ENCODE measurements at regions not wholly inside any gene's neighbourhood (a gene's known extent, or its start where the extent isn't known, plus 50 kb on each side); places are given as distances from the start of the nearest gene placed in this dataset.

DNA sequence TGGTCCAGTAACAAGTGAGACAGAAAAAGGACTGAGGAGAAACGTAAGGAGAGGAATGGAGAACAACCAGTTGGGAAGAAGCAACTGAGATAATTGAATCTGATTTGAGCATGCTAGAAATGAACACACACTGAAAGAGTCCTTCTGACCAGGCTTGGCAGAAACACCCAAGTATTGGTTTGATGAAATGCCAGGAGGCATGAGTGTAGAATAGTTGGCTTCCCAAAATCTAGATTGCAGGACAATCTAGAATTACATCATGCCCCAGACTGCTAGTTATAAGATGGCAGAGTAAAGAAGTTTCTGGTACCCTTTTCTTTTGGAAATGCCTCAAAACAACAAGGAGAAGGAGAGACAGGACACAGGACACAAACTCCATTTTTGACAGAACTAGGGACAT lies 189.7 kb upstream of the STT3B start (continued):
- TF ChIP-seq, protein P1, sequence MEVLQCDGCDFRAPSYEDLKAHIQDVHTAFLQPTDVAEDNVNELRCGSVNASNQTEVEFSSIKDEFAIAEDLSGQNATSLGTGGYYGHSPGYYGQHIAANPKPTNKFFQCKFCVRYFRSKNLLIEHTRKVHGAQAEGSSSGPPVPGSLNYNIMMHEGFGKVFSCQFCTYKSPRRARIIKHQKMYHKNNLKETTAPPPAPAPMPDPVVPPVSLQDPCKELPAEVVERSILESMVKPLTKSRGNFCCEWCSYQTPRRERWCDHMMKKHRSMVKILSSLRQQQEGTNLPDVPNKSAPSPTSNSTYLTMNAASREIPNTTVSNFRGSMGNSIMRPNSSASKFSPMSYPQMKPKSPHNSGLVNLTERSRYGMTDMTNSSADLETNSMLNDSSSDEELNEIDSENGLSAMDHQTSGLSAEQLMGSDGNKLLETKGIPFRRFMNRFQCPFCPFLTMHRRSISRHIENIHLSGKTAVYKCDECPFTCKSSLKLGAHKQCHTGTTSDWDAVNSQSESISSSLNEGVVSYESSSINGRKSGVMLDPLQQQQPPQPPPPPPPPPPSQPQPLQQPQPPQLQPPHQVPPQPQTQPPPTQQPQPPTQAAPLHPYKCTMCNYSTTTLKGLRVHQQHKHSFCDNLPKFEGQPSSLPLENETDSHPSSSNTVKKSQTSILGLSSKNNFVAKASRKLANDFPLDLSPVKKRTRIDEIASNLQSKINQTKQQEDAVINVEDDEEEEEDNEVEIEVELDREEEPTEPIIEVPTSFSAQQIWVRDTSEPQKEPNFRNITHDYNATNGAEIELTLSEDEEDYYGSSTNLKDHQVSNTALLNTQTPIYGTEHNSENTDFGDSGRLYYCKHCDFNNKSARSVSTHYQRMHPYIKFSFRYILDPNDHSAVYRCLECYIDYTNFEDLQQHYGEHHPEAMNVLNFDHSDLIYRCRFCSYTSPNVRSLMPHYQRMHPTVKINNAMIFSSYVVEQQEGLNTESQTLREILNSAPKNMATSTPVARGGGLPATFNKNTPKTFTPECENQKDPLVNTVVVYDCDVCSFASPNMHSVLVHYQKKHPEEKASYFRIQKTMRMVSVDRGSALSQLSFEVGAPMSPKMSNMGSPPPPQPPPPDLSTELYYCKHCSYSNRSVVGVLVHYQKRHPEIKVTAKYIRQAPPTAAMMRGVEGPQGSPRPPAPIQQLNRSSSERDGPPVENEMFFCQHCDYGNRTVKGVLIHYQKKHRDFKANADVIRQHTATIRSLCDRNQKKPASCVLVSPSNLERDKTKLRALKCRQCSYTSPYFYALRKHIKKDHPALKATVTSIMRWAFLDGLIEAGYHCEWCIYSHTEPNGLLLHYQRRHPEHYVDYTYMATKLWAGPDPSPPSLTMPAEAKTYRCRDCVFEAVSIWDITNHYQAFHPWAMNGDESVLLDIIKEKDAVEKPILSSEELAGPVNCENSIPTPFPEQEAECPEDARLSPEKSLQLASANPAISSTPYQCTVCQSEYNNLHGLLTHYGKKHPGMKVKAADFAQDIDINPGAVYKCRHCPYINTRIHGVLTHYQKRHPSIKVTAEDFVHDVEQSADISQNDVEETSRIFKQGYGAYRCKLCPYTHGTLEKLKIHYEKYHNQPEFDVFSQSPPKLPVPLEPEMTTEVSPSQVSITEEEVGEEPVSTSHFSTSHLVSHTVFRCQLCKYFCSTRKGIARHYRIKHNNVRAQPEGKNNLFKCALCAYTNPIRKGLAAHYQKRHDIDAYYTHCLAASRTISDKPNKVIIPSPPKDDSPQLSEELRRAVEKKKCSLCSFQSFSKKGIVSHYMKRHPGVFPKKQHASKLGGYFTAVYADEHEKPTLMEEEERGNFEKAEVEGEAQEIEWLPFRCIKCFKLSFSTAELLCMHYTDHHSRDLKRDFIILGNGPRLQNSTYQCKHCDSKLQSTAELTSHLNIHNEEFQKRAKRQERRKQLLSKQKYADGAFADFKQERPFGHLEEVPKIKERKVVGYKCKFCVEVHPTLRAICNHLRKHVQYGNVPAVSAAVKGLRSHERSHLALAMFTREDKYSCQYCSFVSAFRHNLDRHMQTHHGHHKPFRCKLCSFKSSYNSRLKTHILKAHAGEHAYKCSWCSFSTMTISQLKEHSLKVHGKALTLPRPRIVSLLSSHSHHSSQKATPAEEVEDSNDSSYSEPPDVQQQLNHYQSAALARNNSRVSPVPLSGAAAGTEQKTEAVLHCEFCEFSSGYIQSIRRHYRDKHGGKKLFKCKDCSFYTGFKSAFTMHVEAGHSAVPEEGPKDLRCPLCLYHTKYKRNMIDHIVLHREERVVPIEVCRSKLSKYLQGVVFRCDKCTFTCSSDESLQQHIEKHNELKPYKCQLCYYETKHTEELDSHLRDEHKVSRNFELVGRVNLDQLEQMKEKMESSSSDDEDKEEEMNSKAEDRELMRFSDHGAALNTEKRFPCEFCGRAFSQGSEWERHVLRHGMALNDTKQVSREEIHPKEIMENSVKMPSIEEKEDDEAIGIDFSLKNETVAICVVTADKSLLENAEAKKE (CRISPR knock-in tag; IDR thresholded peaks at IDR 0.05) = no peak
- TF ChIP-seq CREB1 (CRISPR knock-in tag; IDR thresholded peaks at IDR 0.05; ENCODE audit: low read depth) = no peak
- no peak for TF ChIP-seq JUNB (IDR thresholded peaks at IDR 0.05; ENCODE audit: unreplicated experiment)
- TF ChIP-seq POLR2AphosphoS5 (IDR thresholded peaks at IDR 0.05; ENCODE audit: low read depth) = no peak

DNA sequence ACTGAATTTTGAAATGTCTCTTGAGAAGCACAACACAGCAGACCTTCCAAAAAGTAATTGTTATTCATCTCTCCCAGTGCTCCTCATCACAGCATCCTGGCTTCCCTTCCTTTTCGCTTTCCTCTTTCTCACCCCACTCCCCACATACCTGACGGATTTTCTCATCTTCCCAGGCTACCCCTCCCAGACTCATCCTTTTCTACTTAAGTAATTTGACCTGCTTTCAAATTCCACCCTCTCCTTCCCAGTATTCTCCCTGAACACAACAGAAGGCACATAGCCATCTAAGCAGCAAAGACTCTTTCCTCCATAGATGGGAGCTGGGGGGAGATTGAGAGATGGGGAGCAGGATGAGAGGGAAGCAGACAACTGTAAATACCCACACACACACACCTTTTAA lies 187.1 kb upstream of the STT3B start:
- ATAC-seq (peak; percentile 74), DNase-seq (ENCODE audit: low spot score) (peak; percentile 64)
- peaks cover 6% of the 10 kb centered on the region for H3K4me1 ChIP-seq (ENCODE audit: insufficient read depth)
- H2AFZ ChIP-seq = no peak overlapping the region
- Mint-ChIP-seq H3K4me1 (peaks cover 15% of the 10 kb centered on the region), H3K27ac (no peak overlapping the region), H3K9me3 (peaks cover 8% of the 10 kb centered on the region; the same call in 1 of the 3 replicates), H3K36me3 (ENCODE audit: low read depth) (no peaks in the 10 kb centered on the region; the same call in 2 of the 3 replicates), H3K27me3 (ENCODE audit: insufficient read depth, low read depth, poor library complexity) (no peaks in the 10 kb centered on the region), H3K4me3 (no peak overlapping the region)
- no peaks in the 10 kb centered on the region for H4K20me1 ChIP-seq (replicated peaks; ENCODE audit: insufficient read depth)
- H3K27me3 ChIP-seq (ENCODE audit: insufficient read depth) = no peaks in the 10 kb centered on the region
- no peak overlapping the region for H3K4me2 ChIP-seq
- no peaks in the 10 kb centered on the region for H3F3A ChIP-seq (replicated peaks; ENCODE audit: low read depth)
- H3K4me3 ChIP-seq = no peak overlapping the region
- H3K36me3 ChIP-seq (ENCODE audit: insufficient read depth) = no peaks in the 10 kb centered on the region
- H3K27ac ChIP-seq (ENCODE audit: low read depth) = no peak overlapping the region
- H3K79me2 ChIP-seq (replicated peaks; ENCODE audit: insufficient read depth) = no peaks in the 10 kb centered on the region
- no peaks in the 10 kb centered on the region for H3K9me2 ChIP-seq (ENCODE audit: insufficient read depth)
- no peak for TF ChIP-seq JUNB (IDR thresholded peaks at IDR 0.05; ENCODE audit: unreplicated experiment)
- no peak for TF ChIP-seq NANOG (IDR thresholded peaks at IDR 0.05; ENCODE audit: borderline replicate concordance)
- TF ChIP-seq, protein P2, sequence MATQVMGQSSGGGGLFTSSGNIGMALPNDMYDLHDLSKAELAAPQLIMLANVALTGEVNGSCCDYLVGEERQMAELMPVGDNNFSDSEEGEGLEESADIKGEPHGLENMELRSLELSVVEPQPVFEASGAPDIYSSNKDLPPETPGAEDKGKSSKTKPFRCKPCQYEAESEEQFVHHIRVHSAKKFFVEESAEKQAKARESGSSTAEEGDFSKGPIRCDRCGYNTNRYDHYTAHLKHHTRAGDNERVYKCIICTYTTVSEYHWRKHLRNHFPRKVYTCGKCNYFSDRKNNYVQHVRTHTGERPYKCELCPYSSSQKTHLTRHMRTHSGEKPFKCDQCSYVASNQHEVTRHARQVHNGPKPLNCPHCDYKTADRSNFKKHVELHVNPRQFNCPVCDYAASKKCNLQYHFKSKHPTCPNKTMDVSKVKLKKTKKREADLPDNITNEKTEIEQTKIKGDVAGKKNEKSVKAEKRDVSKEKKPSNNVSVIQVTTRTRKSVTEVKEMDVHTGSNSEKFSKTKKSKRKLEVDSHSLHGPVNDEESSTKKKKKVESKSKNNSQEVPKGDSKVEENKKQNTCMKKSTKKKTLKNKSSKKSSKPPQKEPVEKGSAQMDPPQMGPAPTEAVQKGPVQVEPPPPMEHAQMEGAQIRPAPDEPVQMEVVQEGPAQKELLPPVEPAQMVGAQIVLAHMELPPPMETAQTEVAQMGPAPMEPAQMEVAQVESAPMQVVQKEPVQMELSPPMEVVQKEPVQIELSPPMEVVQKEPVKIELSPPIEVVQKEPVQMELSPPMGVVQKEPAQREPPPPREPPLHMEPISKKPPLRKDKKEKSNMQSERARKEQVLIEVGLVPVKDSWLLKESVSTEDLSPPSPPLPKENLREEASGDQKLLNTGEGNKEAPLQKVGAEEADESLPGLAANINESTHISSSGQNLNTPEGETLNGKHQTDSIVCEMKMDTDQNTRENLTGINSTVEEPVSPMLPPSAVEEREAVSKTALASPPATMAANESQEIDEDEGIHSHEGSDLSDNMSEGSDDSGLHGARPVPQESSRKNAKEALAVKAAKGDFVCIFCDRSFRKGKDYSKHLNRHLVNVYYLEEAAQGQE (IDR thresholded peaks at IDR 0.05; ENCODE audit: unreplicated experiment) = no peak
- TF ChIP-seq, protein P3, sequence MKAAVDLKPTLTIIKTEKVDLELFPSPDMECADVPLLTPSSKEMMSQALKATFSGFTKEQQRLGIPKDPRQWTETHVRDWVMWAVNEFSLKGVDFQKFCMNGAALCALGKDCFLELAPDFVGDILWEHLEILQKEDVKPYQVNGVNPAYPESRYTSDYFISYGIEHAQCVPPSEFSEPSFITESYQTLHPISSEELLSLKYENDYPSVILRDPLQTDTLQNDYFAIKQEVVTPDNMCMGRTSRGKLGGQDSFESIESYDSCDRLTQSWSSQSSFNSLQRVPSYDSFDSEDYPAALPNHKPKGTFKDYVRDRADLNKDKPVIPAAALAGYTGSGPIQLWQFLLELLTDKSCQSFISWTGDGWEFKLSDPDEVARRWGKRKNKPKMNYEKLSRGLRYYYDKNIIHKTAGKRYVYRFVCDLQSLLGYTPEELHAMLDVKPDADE (IDR thresholded peaks at IDR 0.05) = no peak
- no peak for TF ChIP-seq STAT1 (IDR thresholded peaks at IDR 0.05; ENCODE audit: unreplicated experiment)
- no peak for TF ChIP-seq ZNF331 (CRISPR knock-in tag; IDR thresholded peaks at IDR 0.05; ENCODE audit: low read depth)
